NT2/D1 (cell line): ENCODE measurements at regions not wholly inside any gene's neighbourhood (a gene's known extent, or its start where the extent isn't known, plus 50 kb on each side); places are given as distances from the start of the nearest gene placed in this dataset.

Experiments used
- DNase-seq: peaks from one replicate; pipeline ENCODE4 v3.0.0-alpha.2; 2011; ENCODE audit warnings: low read depth, low spot score
- H3K27me3 ChIP-seq: 2 replicates; pipeline ENCODE4 v1.6.0; 2011; ENCODE audit warnings: mild to moderate bottlenecking; ENCODE audit not compliant: insufficient read length, insufficient read depth
- H3K36me3 ChIP-seq: 2 replicates; pipeline ENCODE4 v1.6.1; 2011; ENCODE audit warnings: mild to moderate bottlenecking, low read length, mixed read lengths; ENCODE audit not compliant: insufficient read depth, insufficient read length
- H3K4me1 ChIP-seq: 2 replicates; pipeline ENCODE4 v1.5.1; 2011; ENCODE audit not compliant: insufficient read depth, insufficient read length
- H3K4me3 ChIP-seq: 2 replicates; pipeline ENCODE4 v1.5.1; 2011; ENCODE audit warnings: low read depth; ENCODE audit not compliant: insufficient read length
- H3K9ac ChIP-seq: 2 replicates; pipeline ENCODE4 v1.6.0; 2011; ENCODE audit warnings: low read depth; ENCODE audit not compliant: insufficient read length
- H3K9me3 ChIP-seq: 2 replicates; pipeline ENCODE4 v1.5.1; 2011; ENCODE audit warnings: mild to moderate bottlenecking, low read length; ENCODE audit not compliant: insufficient read depth
- SUZ12 ChIP-seq: IDR thresholded peaks from 2 replicates; pipeline ENCODE4 v1.6.1; 2011; ENCODE audit not compliant: insufficient read length, insufficient read depth; ENCODE audit errors: extremely low read depth
- YY1 ChIP-seq: IDR thresholded peaks from 2 replicates; pipeline ENCODE4 v1.6.1; 2011; ENCODE audit not compliant: insufficient read length, insufficient read depth
- ZNF274 ChIP-seq: IDR thresholded peaks from 2 replicates; pipeline ENCODE4 v1.6.1; 2011; ENCODE audit warnings: mild to moderate bottlenecking, low read depth, low read length

- DNase-seq: no peak
- TF ChIP-seq YY1 (no peak), SUZ12 (no peak), ZNF274 (no peak)
Observed at GRCh38 chr15:48064421-48064820, 56.4 kb upstream of the SLC24A5 start.

GRCh38 chr15:48066456-48066855, 54.3 kb upstream of the SLC24A5 start:
- Histone ChIP-seq H3K9ac (no peak overlapping the region), H3K9me3 (no peaks in the 10 kb centered on the region), H3K4me1 (no peaks in the 10 kb centered on the region), H3K36me3 (no peaks in the 10 kb centered on the region), H3K4me3 (no peak overlapping the region), H3K27me3 (no peaks in the 10 kb centered on the region)
- DNase-seq: no peak
- no peak for TF ChIP-seq SUZ12
- no peak for TF ChIP-seq YY1
- TF ChIP-seq ZNF274: no peak

More at GRCh38 chr15:48064421-48064820, 56.4 kb upstream of the SLC24A5 start:
- no peak overlapping the region for H3K4me3 ChIP-seq
- H3K9me3 ChIP-seq: no peaks in the 10 kb centered on the region
- no peaks in the 10 kb centered on the region for H3K36me3 ChIP-seq
- H3K27me3 ChIP-seq: no peaks in the 10 kb centered on the region
- H3K9ac ChIP-seq: no peak overlapping the region
- no peaks in the 10 kb centered on the region for H3K4me1 ChIP-seq
